ENCODE measurements at regions not wholly inside any gene's neighbourhood (a gene's known extent, or its start where the extent isn't known, plus 50 kb on each side); places are given as distances from the start of the nearest gene placed in this dataset.

DNA sequence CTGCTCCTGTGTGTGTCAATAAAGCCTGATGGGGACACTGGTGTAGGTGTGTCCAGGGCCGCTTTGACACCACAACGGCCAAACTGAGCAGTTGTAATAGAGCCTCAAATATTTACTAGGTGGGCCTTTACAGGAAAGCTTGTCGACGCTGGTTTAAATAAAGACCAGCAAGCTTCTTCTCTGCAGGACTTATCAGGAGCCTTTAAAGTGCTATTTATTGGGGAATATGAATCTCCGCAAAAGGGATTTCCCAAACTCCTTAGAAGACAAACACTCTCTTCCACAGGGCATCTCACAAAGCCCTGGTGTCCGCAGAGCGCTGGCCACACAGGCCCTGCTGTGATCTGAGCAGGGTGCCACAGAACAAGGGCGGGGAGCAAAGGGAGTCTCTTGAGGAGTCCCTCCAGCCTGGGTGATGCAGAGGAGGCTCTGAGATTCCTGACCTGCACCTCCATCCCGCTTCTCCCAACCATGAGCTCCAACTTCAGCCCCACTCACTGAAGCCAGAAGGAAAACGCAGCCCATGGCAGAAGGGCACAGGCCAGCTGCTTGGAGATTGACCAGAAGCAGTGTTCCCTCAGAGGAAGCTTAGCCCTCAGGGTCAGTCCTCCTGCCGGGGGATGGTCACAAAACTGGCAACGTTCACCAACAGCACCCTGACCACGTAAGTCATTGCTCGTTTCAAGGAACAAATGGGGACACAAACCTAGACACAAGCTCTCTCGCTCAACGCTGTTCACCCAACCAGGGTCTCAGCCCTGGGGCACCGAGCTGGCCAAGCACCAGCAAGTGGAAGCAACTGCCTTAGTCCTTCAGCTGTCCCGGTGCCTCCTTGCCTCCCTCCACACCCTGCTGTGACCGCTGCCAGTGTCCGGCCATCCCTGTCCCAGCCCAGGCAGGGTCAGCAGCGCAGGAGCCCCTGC, 129.5 kb downstream of the OAT start:
- no peak for DNase-seq (ENCODE audit: extremely low read depth in 1 of 2, low read depth in 1 of 2)

DNA sequence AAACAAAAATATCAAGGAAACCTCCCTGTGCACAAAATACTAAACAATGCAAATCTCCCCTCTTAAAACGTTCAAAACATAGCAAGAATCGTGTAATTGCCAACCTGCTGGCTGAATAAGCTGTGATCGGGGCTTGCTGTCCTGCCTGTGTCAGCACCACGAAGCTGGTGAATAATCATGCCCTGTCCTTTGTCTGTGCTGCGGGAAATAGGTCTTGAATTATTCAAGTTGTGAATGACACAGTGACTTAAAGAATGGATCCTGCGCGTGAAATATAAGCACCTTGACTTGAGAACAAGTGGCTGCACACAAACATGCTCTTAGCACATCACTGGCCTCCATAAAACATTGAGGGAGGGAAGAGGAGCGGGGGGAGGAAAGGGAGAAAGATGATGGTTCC, 130.2 kb downstream of the OAT start:
- DNase-seq (ENCODE audit: extremely low read depth in 1 of 2, low read depth in 1 of 2) = no peak

DNA sequence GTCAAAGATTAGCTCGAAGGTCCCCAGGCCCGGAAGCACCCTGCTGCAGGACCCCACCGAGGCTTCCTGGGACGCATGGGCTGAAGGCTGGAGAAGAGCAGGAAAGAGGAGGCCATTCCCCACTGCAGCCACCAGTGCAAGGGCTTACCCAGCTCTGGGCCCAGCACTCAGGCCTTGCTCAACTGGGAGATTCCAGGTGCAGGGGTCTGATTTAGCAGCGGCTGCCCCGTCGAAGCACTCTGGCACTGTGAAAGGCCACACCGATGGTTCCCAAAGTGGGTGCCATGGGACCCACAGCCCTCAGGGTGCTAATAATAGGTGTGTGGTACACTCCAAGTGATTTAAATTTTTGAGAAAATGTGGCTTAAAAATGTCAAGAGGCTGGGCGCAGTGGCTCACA, 130.9 kb downstream of the OAT start:
- no peak for DNase-seq (ENCODE audit: extremely low read depth in 1 of 2, low read depth in 1 of 2)

DNA sequence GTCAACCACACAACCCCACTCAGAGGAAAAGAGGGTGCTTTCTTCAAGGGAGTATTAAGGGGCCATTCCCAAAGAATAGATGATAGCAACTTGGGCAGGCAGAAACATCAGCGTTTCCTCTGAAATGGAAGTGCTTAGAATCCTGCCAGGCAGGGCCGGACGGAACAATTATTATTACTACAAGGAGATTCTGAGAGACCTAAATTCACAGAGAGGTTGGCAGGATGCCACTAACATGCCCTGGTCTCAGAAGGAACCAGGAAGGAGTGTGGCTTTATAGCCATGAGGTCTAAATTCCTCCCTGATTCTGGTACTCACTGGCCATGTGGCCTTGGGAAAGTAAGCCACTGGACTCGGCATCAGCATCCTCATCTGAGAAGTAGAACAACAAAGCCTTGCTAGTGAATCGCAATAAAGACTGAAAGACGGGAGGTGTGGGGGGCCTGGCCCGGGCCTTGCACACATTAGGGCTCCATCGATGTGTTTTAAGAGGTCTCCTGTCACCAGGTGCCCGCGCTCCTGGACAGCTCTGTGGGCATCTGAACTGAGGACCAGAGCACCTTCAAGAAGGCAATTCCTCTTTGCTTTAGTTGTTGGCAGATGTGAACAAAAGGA, 131.5 kb downstream of the OAT start:
- no peak for DNase-seq (ENCODE audit: extremely low read depth in 1 of 2, low read depth in 1 of 2)

DNA sequence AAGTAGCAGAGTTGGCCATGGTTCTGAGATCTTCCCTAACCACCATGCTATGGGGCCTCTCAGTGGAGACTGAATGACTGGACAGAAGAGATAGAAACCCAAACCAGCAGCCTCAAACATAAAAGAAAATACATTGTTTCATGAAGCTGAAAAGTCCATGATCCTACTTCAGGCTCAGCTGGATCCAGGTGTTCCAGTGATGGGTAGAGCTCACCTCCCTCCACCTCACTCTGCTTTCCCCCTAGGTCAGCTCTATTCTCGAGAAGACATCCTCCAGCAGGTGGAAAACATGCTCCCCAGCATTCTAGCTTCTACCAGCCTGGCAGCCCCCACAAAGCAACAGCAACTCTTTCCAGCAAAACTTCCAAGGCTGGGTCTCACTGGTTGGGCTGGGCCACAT, 132.1 kb downstream of the OAT start:
- DNase-seq (ENCODE audit: extremely low read depth in 1 of 2, low read depth in 1 of 2) = no peak

DNA sequence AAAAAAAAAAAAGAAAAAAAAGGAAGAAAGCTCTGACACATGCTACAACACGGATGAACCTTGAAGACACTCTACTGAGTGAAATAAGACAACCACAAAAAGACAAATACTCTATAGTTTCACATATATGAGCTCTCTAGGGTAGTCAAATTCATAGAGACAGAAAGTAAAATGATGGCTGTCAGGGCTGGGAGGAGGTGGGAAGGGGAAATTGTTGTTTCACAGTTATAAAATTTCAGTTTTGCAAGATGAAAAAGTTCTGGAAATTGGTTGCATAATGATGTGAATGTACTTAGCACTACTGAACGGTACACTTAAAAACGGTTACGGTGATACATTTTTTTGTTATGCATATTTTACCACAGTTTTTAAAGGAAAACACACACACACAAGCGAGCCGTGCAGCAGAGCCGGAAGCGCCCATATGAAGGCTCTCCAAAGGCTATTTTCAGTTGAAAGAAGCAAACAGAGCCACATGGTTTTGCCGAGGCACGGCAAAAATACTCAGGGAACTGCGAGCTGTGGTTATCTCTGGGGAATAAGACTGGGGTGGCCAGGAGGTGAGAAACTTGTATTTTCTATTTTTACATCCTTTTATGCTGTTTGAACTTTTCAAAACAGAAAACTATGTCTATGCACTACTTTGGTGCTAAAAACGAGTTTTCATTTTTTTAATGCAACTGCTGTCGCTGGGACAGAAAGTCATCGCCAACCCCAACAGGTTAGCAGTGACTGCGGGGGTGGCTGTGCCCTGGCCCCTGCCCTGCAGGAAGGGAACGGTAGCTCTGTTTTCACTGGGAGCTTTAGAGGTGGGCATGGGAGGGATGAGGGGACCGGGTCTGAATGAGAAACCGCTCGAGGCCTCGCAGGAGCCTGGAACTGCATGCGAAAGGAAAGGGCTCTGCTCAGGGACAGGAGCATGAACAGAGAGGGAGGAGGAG, 132.9 kb downstream of the OAT start:
- no peak for DNase-seq (ENCODE audit: extremely low read depth in 1 of 2, low read depth in 1 of 2)

DNA sequence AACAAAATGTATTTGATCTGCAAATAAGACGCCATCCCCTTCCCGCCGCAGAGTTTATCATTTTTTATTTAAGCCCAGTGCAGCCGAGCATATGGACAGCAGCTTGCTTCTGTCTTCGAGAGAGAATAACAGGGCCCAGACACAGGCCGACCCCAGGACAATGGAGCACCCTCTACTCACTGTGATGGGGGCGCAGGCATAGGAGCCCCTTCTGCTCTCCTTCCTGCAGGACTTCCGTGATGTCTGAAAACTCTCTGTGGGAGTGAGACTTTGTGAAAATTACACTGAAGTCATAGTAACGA, 134.8 kb downstream of the OAT start:
- DNase-seq (ENCODE audit: extremely low read depth in 1 of 2, low read depth in 1 of 2) = no peak

DNA sequence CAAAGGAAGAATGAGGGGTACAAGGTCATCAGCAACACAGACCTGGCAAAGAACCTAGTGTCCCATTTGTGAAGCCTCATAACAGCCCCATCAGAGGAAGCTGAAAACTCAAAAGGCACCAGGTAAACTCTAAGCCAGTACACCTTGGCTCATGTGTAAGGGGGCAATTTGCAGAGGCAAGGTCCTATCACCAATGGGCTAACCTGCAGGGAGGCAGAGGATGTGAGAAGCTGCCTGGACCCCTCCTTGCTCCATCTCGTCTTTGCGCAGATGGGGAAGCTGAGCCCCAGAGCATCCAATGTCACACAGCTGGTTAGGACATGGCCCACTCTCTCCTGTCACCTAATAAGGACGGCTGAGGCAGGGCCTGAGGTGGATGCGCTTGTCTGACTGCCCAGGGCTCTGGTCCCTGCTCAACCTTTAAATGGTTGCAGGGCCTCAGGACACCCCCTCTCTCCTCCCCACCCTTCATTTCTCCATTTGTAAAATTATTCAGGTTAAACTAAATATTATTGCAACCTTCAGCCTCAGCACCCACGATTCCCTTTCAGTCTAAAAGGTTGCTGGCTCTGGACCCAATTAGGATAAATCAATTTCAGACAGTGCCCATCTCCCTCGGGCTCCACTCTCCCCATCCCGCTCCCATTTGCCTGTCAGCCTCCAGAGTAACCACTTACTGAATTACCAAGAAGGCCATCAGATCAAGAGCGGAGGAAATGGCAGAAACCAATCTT, 135.3 kb downstream of the OAT start:
- DNase-seq (ENCODE audit: extremely low read depth in 1 of 2, low read depth in 1 of 2) = no peak

DNA sequence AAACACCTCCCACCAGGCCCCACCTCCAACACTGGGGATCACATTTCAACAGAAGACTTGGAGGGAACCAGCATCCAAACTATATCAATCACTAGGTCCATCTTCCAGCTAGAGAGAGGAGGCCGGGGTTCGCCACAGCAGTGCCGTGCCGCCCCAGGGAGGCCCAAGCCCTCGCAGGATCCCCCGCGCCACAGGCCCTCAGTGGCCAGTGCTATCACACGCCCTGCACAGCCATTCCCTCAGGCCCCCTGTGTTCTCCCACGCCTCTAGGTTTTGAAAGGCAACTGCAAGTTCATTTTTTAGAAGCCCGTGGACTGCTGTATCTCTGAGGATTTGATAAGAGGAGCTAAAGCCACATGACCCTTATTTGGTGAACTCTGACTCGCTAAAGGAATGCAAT, 136.4 kb downstream of the OAT start:
- no peak for DNase-seq (ENCODE audit: extremely low read depth in 1 of 2, low read depth in 1 of 2)

DNA sequence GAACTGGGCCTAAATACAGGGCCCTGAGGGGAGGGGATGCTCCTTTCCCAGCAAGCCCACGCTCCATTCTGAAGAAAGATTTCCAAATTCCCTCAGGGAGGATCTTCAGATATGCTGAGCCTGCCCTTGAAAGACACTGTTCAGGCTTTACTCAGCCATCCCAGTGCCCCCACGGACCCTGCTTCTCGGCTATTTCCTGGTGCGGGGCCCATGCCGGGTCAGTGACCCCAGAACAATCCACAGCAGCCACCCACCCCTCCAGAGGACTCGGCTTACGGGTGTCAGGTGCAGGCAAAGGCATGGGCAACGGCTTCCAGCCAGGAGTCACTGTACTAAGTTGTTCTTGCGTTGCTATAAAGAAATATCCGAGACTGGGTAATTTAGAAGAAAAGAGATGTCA, 137.1 kb downstream of the OAT start:
- no peak for DNase-seq (ENCODE audit: extremely low read depth in 1 of 2, low read depth in 1 of 2)

DNA sequence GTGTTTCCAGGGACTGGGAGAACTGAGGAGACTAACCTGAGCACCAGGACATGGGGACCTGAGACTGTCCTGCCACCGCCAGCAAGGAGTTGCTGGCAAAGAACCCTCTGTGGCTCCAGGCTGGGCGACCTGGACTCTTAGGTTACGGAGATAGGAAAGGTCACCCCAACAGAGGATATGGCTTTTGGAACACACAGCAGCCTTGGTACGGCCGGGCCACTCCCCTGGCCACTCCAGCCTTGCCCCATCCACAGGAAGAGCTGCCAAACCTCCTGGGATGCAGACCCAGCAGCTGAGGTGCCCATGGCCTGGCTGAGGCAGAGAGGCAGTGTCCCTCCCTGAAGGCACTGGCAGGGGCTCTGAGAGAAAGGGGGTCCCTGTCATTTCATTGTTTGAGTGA, 137.8 kb downstream of the OAT start:
- DNase-seq (ENCODE audit: extremely low read depth in 1 of 2, low read depth in 1 of 2) = no peak

DNA sequence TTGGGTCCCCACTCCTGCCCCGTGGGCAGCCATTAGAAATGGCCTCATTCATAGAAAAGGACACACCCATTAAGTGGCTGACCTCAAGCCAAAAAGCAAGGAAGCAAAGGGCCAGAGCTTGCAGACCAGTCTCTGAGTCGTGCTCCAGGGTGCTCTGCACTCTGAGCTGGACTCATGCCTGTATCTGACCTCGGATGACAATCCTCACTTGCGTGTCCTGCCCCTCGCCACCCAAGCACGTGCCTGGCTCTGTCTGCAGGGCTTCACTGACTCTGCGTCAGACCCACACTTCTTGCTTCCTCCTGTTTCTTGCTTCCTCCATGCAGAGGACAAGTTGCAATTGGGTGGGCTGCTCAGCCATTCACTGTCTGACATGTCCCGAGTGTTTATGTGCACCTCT, 138.8 kb downstream of the OAT start:
- DNase-seq (ENCODE audit: extremely low read depth in 1 of 2, low read depth in 1 of 2) = no peak

DNA sequence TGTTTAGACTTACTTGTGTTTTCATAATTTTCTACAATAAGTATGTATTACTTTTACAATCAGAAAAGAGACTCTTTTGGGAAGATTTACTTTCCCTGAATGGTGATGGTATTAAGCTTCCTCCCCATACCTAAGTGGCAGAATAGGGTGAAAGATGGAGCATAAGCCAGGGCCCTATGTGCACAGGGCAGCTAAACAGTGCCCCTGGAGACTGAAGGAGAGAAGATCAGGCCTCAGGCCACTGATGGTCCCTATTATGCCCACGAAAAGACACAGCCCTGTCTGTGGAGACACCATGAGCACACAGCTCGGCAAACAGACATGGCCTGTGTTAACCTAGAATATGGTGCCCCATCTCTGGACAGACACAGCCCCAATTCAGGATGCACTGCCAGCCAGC, 139.4 kb downstream of the OAT start:
- no peak for DNase-seq (ENCODE audit: extremely low read depth in 1 of 2, low read depth in 1 of 2)

DNA sequence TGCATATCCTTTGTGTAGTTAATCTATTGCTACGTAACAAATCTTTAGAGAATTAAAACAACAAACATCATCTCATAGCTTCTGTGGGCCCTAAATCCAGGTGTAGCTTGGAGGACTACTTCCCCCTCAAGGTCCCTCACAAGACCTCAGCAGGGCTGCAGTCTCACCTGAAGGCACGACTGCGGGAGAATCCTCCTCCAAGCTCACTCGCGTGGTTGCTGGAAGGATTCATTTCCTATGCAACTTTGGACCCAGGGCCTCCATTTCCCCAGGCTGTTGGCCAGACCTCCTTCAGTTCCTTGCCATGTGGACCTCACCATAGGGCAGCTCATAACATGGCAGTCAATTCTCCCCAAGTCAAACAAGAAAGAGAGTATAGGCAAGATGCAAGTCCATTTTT, 140.4 kb downstream of the OAT start:
- DNase-seq (ENCODE audit: extremely low read depth in 1 of 2, low read depth in 1 of 2) = no peak

DNA sequence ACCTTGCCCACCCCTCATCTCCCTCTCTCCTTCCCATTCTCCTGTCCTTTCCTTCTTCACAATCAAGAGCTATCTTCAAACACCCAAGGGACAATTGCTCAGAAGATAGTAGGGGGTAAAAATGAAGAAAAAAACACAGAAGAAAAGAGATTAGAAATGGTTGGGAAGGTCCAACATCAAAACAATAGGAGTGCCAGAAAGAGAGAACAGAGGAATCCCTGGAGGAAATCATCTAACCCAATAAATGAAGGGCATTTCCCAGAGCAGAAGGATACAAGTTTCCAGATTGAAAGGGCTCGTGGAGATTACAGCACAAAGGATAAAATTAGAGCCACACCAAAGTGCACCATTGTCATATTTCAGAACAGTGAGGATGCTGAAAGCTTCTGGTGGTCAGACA, 145.6 kb downstream of the OAT start:
- no peak for DNase-seq (ENCODE audit: extremely low read depth in 1 of 2, low read depth in 1 of 2)

DNA sequence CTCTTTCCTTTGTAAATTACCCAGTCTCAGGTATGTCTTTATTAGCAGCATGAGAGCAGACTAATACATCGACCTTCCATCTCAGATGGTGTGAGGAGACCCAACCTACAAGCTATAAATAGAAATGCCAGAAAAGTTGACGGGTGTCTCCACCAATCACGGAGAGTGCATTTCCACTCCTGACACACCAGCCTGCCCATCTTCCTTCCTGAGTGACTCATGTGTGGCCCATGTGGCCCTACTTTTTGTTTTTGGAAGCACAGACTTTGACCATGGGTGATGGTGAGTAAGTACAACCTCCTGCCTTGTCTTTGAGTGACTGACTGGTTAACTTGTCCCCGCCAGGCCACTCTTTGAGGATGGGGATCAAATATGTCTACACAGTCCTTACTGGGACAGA, 147.0 kb downstream of the OAT start:
- DNase-seq (ENCODE audit: extremely low read depth in 1 of 2, low read depth in 1 of 2) = no peak

DNA sequence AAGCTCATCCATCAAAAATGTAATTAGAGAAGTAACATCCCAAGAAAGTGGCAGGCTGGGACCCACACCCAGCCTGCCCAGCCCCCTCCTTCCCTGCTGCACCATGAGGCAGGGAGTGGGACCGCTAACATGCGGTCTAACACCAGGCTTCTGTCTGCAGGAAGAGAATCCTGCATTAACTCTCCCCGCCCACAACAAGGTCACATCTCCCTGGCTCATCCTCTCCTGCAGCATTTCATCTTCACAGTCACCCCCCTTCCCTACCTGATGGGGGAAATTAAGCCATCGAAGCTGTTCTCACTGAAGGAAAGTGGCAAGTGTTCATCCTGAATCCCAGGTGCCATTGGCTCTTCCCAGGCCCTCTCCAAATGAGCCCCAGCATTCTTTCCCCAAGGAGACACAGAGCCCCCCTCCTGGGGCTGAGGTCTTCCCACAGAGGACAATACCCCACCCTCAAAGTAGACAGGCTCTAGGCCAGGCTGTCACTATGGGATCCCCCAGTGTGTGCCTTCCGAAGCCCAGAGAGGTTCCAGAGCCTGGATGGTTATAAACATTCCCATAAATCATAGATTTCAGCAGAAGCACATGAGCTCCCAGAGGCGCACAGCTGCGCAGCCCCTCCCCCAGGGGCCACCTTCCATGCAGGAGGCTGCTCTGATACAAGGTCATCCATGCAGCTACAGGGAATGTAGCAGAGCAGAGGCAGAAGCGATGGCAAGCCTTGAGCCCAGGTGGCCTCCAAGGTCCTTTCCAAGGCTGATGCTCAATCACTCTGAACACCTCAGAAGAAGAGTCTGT, 148.0 kb downstream of the OAT start:
- DNase-seq (ENCODE audit: extremely low read depth in 1 of 2, low read depth in 1 of 2) = no peak

DNA sequence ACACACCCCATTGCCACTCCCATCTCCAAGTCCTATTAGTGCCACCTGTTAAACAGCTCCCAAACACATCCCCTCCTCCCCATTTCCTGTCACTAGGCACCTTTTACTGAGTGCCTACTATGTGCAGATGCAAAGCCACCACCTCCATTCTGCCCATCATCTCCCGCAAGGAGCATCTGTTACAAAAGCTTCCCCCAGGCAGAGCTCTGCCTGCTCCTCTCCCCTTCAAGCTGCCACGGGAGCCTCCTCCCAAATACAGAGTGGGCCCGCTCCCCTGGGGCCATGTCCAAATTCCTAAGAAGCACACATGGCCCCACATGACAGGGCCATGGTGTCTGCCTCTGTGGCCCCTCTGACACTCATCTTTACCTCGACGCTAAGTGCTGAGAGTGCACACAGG, 149.7 kb downstream of the OAT start:
- DNase-seq (ENCODE audit: extremely low read depth in 1 of 2, low read depth in 1 of 2) = no peak

DNA sequence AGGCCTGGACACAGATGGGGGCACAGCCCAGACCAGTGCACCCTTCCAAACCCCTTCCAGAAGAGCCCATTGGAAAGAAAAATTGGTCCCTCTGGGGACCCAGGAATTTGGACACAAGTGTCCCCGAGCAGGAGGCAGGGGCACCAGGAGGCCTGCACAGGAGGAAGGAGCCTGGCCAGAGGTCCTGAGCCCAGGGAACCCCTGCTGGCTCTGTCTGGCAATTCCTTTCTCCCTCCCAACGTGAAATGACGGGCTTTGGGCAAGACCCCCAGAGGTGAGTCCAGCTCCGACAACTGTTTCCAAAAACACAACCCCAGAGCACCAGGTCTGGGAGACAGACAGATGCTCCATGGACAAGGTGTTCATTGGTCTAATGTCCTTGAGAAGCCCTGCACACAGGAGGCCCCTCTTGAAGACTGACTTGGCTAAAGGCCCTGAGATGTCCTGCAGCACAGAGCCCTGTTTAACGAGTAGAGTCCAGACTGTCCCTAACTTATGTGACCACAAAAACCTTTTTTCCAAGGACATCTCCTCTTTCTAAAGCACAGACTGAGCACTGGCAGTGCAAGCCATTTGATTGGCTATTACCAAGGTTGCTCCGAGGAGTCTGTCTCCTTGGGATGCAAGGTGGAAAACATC, 150.7 kb downstream of the OAT start:
- no peak for DNase-seq (ENCODE audit: extremely low read depth in 1 of 2, low read depth in 1 of 2)

Data from activated CD8-positive, alpha-beta memory T cell treated with anti-CD3 and anti-CD28 coated beads for 1 hour (primary cell).